NB4 (cell line): ENCODE measurements at regions not wholly inside any gene's neighbourhood (a gene's known extent, or its start where the extent isn't known, plus 50 kb on each side); places are given as distances from the start of the nearest gene placed in this dataset.

ENCODE experiments used
- CTCF ChIP-seq: IDR thresholded peaks from one replicate; pipeline ENCODE4 v1.5.1; 2012; ENCODE audit warnings: low read depth, low read length
- POLR2A ChIP-seq: IDR thresholded peaks from 2 replicates; pipeline ENCODE4 v1.6.1; 2011; ENCODE audit warnings: mild to moderate bottlenecking; ENCODE audit not compliant: insufficient read length; ENCODE audit errors: extremely low read depth

DNA sequence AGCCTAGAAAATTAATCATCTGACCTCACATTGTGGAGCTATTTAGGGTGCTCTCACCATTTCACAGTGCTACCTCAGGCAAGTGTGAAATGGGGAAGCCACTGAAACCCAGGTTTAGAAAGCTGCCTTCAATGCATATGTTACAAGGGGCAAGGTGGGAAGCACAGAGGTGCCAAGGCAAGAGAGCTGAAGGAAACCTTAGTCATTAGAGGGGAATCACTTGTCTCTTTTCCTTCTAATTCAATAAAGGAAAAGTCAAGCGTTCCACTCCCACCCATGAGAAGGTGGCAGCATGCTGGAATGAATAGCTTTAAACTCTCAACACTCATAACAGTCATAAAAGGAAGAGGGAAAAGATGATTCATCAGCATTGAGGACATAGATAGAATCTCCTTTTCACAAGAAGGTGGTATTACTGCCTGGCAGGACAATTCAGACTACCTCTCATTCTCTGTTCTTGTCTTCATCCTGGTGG is 251.9 kb upstream of the IRAK1BP1 start:
- TF ChIP-seq CTCF: no peak
- no peak for TF ChIP-seq POLR2A
